Ovary (tissue), 3 donors: ENCODE measurements at regions not wholly inside any gene's neighbourhood (a gene's known extent, or its start where the extent isn't known, plus 50 kb on each side); places are given as distances from the start of the nearest gene placed in this dataset.

Experiments
- CTCF ChIP-seq, 3 donors: fragments of 450-650 bp in 2 of 3; fragments of 200-600 bp in 1 of 3; IDR thresholded peaks; one replicate each; pipeline versions ENCODE4 v1.5.1 to v1.8.0; 2016 to 2022; ENCODE audit warnings: antibody characterized with exemption in 3 of 3, mild to moderate bottlenecking in 1 of 3
- EP300 ChIP-seq: sonication (generic); formaldehyde crosslinking; IDR thresholded peaks from one replicate; pipeline ENCODE4 v1.6.1; 2017; ENCODE audit warnings: antibody characterized with exemption
- POLR2A ChIP-seq: fragments of 450-650 bp; IDR thresholded peaks from one replicate; pipeline ENCODE4 v1.6.1; 2017; ENCODE audit warnings: antibody characterized with exemption, mild to moderate bottlenecking, moderate library complexity
- donor health status: DM: no; HTN: no; CAD: no.

DNA sequence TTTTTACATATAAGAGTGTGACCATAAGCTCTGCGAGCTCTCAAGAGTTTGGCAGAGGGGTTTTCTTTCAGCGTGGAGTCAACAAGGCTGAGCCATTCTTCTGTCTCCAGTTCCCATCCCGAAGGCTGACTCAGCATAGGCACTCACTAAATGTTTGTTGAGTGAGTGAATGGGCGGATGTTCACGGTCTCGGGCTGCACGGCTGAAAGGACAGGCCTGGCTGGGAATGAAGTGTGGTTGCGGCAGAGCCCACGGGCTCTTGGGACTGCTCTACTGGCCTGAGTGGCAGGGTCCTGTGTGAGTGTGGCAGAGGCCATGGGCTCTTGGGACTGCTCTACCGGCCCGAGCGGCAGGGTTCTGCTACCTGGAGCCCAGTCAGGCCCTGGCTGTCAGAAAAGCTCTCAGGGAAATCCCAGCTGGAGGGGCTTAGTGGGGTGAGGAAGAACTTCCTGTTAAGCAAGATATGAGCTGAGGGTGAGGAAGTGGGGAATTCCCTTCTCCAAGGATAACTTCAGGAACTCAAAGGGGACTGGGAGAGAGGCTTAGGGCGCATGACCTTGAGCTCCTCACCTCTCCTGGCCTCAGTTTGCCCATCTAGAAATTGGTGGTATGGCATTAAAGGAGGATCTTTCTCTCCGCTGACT, 56.6 kb upstream of the C1orf174 start:
- TF ChIP-seq CTCF (IDR thresholded peaks at IDR 0.05) (no peak), EP300 (no peak), POLR2A (no peak)
